Lower leg skin (tissue), 3 donors: ENCODE measurements at regions not wholly inside any gene's neighbourhood (a gene's known extent, or its start where the extent isn't known, plus 50 kb on each side); places are given as distances from the start of the nearest gene placed in this dataset.

Source experiments
- CTCF ChIP-seq, 3 donors: fragments of 450-650 bp; IDR thresholded peaks; one replicate each; pipeline ENCODE4 v1.5.1; 2016; ENCODE audit warnings: antibody characterized with exemption in 3 of 3, mild to moderate bottlenecking in 3 of 3, moderate library complexity in 2 of 3
- POLR2A ChIP-seq, 2 donors: fragments of 450-650 bp; IDR thresholded peaks; one replicate each; pipeline ENCODE4 v1.6.1; 2016 to 2017; ENCODE audit warnings: antibody characterized with exemption in 2 of 2, mild to moderate bottlenecking in 1 of 2, moderate library complexity in 1 of 2

GRCh38 chr1:147052677-147053076, 114.6 kb downstream of the NBPF12 start:
- TF ChIP-seq CTCF (IDR thresholded peaks at IDR 0.05): no peak
- TF ChIP-seq POLR2A (IDR thresholded peaks at IDR 0.05): no peak
